SK-N-SH (cell line): ENCODE measurements at regions not wholly inside any gene's neighbourhood (a gene's known extent, or its start where the extent isn't known, plus 50 kb on each side); places are given as distances from the start of the nearest gene placed in this dataset.

Source experiments
- CTCF ChIA-PET: fragments of 300-600, 350-600 bp; formaldehyde crosslinking; extraction: SDS; loops from one replicate; lab custom pipeline; 2021; lab: Yijun Ruan, JAX
- POLR2A ChIA-PET: fragments of 350-600 bp; sonication (Branson Sonifier 250); formaldehyde crosslinking; extraction: SDS; loops from one replicate; lab custom pipeline; 2020; ENCODE audit warnings: antibody characterized with exemption, inconsistent platforms; lab: Yijun Ruan, JAX
- DNase-seq: peaks from one replicate; pipeline ENCODE4 v3.0.0; 2012
- H2AFZ ChIP-seq: fragments of 200-600 bp; sonication (generic); 2 replicates; pipeline ENCODE4 v1.8.1; 2016; ENCODE audit warnings: antibody characterized with exemption, mild to moderate bottlenecking, low read depth
- H3F3A ChIP-seq: fragments of 200-600 bp; sonication (generic); replicated peaks from 2 replicates; pipeline ENCODE3; 2016; ENCODE audit warnings: antibody characterized with exemption, mild to moderate bottlenecking; ENCODE audit not compliant: insufficient read depth
- H3K27ac ChIP-seq, 2 experiments: fragments of 200-500 bp in 1 of 2; fragments of 200-600 bp in 1 of 2; sonication (Bioruptor generic) in 1 of 2; sonication (generic), shearing (Covaris generic) in 1 of 2; 2 replicates each; pipeline versions ENCODE4 v1.5.1 to v1.6.1; 2014 to 2016; ENCODE audit warnings: low read depth in 2 of 2, inconsistent platforms in 1 of 2, low read length in 1 of 2, mild to moderate bottlenecking in 1 of 2, mixed read lengths in 1 of 2
- H3K27me3 ChIP-seq: fragments of 200-600 bp; sonication (generic), shearing (Covaris generic); 2 replicates; pipeline ENCODE4 v1.6.1; 2016; ENCODE audit warnings: mixed run types; ENCODE audit not compliant: insufficient read depth
- H3K36me3 ChIP-seq, 2 experiments: fragments of 200-500 bp in 1 of 2; fragments of 200-600 bp in 1 of 2; sonication (Bioruptor generic) in 1 of 2; sonication (generic) in 1 of 2; replicated peaks in 1 of 2; 2 replicates each; pipeline versions ENCODE3 to v1.5.1; 2014 to 2016; ENCODE audit warnings: low read length in 1 of 2, mild to moderate bottlenecking in 1 of 2; ENCODE audit not compliant: insufficient read depth in 2 of 2, control insufficient read depth in 1 of 2
- H3K4me1 ChIP-seq, 2 experiments: fragments of 200-500 bp in 1 of 2; fragments of 200-600 bp in 1 of 2; sonication (Bioruptor generic) in 1 of 2; sonication (generic), shearing (Covaris generic) in 1 of 2; 2 replicates each; pipeline versions ENCODE4 v1.5.1 to v1.6.1; 2014 to 2016; ENCODE audit warnings: low read depth in 1 of 2, low read length in 1 of 2, mixed run types in 1 of 2; ENCODE audit not compliant: insufficient read depth in 2 of 2, control insufficient read depth in 1 of 2
- H3K4me2 ChIP-seq: fragments of 200-600 bp; sonication (generic), shearing (Covaris generic); 2 replicates; pipeline ENCODE4 v1.6.1; 2017; ENCODE audit warnings: mixed run types
- H3K4me3 ChIP-seq, 2 experiments: fragments of 200-500 bp in 1 of 2; fragments of 200-600 bp in 1 of 2; sonication (Bioruptor generic) in 1 of 2; sonication (generic), shearing (Covaris generic) in 1 of 2; 2 replicates each; pipeline versions ENCODE4 v1.5.1 to v1.8.1; 2014 to 2016; ENCODE audit warnings: low read depth in 2 of 2, inconsistent platforms in 1 of 2, low read length in 1 of 2, mild to moderate bottlenecking in 1 of 2, mixed read lengths in 1 of 2, moderate library complexity in 1 of 2
- H3K79me2 ChIP-seq: fragments of 200-600 bp; sonication (generic); 2 replicates; pipeline ENCODE4 v1.8.1; 2017; ENCODE audit warnings: mild to moderate bottlenecking; ENCODE audit not compliant: insufficient read depth
- H3K9ac ChIP-seq: fragments of 200-600 bp; sonication (generic); 2 replicates; pipeline ENCODE4 v1.6.1; 2017; ENCODE audit warnings: mixed run types
- H3K9me2 ChIP-seq: fragments of 200-600 bp; sonication (generic); 2 replicates; pipeline ENCODE4 v1.6.1; 2017; ENCODE audit warnings: mixed run types
- H3K9me3 ChIP-seq: fragments of 200-600 bp; sonication (generic); 2 replicates; pipeline ENCODE4 v1.6.1; 2017; ENCODE audit warnings: mixed run types, mild to moderate bottlenecking, moderate library complexity
- H4K20me1 ChIP-seq: fragments of 200-600 bp; sonication (generic); 2 replicates; pipeline ENCODE4 v1.6.1; 2017; ENCODE audit warnings: mild to moderate bottlenecking, mixed run types; ENCODE audit not compliant: insufficient read depth
- EP300 ChIP-seq, 2 experiments: IDR thresholded peaks; 2 replicates each; pipeline versions ENCODE4 v1.4.0 to v1.6.1; 2012; ENCODE audit warnings: borderline replicate concordance in 1 of 2, low read depth in 1 of 2, low read length in 1 of 2
- EZH2phosphoT487 ChIP-seq: fragments of 200-600 bp; sonication (generic); IDR thresholded peaks from 2 replicates; pipeline ENCODE4 v1.6.1; 2017; ENCODE audit warnings: low read depth, mixed run types, mild to moderate bottlenecking, antibody characterized with exemption, moderate library complexity, borderline replicate concordance
- GABPA ChIP-seq: IDR thresholded peaks from 2 replicates; pipeline ENCODE4 v1.4.0; 2012; ENCODE audit warnings: low read depth, mild to moderate bottlenecking
- JUND ChIP-seq: IDR thresholded peaks from 2 replicates; pipeline ENCODE4 v1.4.0; 2012
- NRF1 ChIP-seq: IDR thresholded peaks from 2 replicates; pipeline ENCODE4 v1.6.1; 2012; ENCODE audit warnings: low read depth, mild to moderate bottlenecking, low read length
- RAD21 ChIP-seq: IDR thresholded peaks from 2 replicates; pipeline ENCODE4 v1.6.1; 2012; ENCODE audit warnings: mild to moderate bottlenecking, low read length
- RCOR1 ChIP-seq: fragments of 150-350 bp; IDR thresholded peaks from 2 replicates; pipeline ENCODE4 v1.6.1; 2017; ENCODE audit warnings: antibody characterized with exemption, low read length
- RFX5 ChIP-seq: IDR thresholded peaks from 2 replicates; pipeline ENCODE4 v1.6.1; 2012; ENCODE audit warnings: mild to moderate bottlenecking, improper control_type of control experiment, low read length
- SMC3 ChIP-seq: IDR thresholded peaks from 2 replicates; pipeline ENCODE4 v1.6.1; 2012; ENCODE audit warnings: low read depth, low read length, improper control_type of control experiment
- TAF1 ChIP-seq: IDR thresholded peaks from 2 replicates; pipeline ENCODE4 v1.6.1; 2012; ENCODE audit warnings: low read depth, mild to moderate bottlenecking, low read length, moderate library complexity, borderline replicate concordance
- TCF12 ChIP-seq: IDR thresholded peaks from 2 replicates; pipeline ENCODE4 v1.4.0; 2012
- YY1 ChIP-seq: IDR thresholded peaks from 2 replicates; pipeline ENCODE4 v1.4.0; 2012; ENCODE audit warnings: low read depth, mild to moderate bottlenecking
- WGBS: methylation state at CpG from one replicate; pipeline ENCODE4 v1.1.6; 2017; ENCODE audit warnings: low lambda C conversion rate; 5-methylcytosine and 5-hydroxymethylcytosine counted together
- TF ChIP-seq, protein P1 (sequence below): fragments of 150-350 bp; IDR thresholded peaks from 2 replicates; pipeline ENCODE4 v1.6.1; 2016; ENCODE audit warnings: mild to moderate bottlenecking, low read depth, low read length
- TF ChIP-seq, protein P2 (sequence below): fragments of 200-600 bp; sonication (generic); IDR thresholded peaks from 2 replicates; pipeline ENCODE4 v1.6.1; 2017; ENCODE audit warnings: antibody characterized with exemption, mild to moderate bottlenecking, moderate library complexity

DNA sequence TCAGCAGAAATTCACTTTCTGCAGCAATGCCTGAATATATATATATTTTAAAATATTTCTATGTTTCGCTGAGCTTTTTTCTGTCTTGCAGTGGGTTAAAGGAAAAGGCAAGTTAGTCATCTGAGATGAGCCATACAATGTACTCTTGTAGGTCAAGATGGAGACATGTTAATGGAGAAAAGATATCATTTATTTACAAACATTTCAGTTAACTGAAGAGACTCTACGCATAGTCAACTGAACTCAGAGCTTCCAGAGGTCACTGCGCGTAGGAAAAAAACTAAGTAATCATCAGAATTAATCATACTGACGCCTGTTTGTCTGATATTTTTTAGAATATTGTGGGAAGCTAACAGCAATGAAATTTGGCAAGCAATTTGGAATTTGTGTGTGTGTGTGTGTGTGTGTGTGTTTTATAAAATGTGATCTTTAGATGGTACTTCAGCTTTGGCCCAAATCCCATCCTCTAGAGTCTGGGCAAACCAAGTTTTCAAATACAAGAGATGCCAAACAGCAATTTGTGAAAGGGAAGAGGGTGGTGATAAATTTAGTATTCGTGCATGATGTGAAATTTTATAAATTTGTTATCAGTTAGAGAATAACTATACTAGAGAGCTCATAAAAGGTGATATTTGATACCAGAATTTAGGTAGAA is 193.9 kb upstream of the AGR3 start (continued):
- TF ChIP-seq, protein P1, sequence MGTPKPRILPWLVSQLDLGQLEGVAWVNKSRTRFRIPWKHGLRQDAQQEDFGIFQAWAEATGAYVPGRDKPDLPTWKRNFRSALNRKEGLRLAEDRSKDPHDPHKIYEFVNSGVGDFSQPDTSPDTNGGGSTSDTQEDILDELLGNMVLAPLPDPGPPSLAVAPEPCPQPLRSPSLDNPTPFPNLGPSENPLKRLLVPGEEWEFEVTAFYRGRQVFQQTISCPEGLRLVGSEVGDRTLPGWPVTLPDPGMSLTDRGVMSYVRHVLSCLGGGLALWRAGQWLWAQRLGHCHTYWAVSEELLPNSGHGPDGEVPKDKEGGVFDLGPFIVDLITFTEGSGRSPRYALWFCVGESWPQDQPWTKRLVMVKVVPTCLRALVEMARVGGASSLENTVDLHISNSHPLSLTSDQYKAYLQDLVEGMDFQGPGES: no peak
- TF ChIP-seq EP300 (IDR thresholded peaks at IDR 0.05; ENCODE audit: borderline replicate concordance in 1 of 2, low read depth in 1 of 2, low read length in 1 of 2): no peak

DNA sequence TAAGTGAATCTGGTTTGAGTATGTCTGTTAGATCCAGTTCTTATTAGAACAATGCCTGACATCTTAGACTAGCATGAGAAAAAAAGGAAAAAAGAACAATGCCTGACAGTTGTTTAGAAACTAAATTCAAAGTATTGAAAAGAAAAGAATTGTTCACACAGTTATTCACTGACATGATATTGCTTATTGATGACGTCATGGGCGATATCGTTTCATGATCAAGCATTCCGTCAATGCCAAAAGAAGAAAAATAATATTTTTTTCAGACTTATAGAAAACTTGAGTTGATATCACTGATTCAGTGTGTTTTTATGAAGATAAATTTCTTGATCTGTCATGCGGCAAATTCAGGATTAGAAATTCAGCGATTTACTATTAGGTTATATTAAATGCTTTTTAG is 196.5 kb upstream of the AGR3 start:
- no peaks in the 10 kb centered on the region for H3K4me1 ChIP-seq
- H3K4me2 ChIP-seq: no peak overlapping the region
- TF ChIP-seq, protein P2, sequence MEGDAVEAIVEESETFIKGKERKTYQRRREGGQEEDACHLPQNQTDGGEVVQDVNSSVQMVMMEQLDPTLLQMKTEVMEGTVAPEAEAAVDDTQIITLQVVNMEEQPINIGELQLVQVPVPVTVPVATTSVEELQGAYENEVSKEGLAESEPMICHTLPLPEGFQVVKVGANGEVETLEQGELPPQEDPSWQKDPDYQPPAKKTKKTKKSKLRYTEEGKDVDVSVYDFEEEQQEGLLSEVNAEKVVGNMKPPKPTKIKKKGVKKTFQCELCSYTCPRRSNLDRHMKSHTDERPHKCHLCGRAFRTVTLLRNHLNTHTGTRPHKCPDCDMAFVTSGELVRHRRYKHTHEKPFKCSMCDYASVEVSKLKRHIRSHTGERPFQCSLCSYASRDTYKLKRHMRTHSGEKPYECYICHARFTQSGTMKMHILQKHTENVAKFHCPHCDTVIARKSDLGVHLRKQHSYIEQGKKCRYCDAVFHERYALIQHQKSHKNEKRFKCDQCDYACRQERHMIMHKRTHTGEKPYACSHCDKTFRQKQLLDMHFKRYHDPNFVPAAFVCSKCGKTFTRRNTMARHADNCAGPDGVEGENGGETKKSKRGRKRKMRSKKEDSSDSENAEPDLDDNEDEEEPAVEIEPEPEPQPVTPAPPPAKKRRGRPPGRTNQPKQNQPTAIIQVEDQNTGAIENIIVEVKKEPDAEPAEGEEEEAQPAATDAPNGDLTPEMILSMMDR: no peak
- no peak for TF ChIP-seq NRF1
- no peak for TF ChIP-seq EZH2phosphoT487
- TF ChIP-seq EP300 (IDR thresholded peaks at IDR 0.05; ENCODE audit: borderline replicate concordance in 1 of 2, low read depth in 1 of 2, low read length in 1 of 2): no peak
- TF ChIP-seq TAF1: no peak
- ChIA-PET POLR2A (no interaction called here), CTCF (no interaction called here)
- 25% methylated on average over 6 of the region's 6 CpGs for WGBS
- no peaks in the 10 kb centered on the region for H4K20me1 ChIP-seq
- no peak overlapping the region for H3K27ac ChIP-seq
- no peak overlapping the region for H2AFZ ChIP-seq
- H3K9me2 ChIP-seq: no peaks in the 10 kb centered on the region
- H3K9ac ChIP-seq: no peak overlapping the region
- H3K27me3 ChIP-seq: no peaks in the 10 kb centered on the region
- H3K4me3 ChIP-seq: no peak overlapping the region
- DNase-seq: no peak
- no peaks in the 10 kb centered on the region for H3K79me2 ChIP-seq
- no peaks in the 10 kb centered on the region for H3F3A ChIP-seq
- H3K36me3 ChIP-seq: no peaks in the 10 kb centered on the region
- H3K9me3 ChIP-seq: 0 out of 2 replicates have a peak, but pooled peaks cover 5% of the 10 kb centered on the region

DNA sequence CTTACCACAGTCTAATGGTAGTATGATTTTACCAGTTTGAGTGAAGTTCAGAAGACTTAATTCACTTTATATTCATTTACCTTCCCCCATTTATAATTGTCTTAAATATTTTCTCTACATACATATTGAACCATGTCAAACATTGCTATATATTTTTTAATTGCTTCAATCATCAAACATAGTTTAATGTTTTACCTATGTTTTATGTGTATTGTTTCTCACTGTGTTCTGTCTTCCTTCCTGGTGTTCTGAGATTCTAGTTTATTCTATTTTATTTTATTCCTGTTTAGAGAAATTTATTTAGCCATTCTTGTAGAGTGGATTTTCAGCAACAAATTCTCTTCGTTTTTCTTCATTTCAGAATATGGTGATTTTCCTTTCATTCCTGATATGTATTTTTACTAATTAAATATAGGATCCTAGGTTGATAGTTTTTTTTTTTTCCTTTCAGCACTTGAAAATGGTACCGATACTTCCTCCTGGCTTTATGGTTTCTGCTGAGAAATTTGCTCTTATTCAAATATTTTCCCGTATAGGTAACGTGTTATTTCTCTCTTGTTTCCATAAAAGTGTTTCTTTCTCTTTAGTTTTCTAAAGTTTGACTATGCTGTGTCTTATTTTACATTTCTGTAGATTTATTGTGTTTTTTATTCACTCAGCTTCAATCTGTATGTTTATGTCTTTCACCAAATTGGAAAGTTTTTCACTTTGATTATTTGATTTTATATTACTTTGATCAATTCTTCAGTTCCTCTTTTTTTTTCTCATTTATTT is 201.8 kb upstream of the AGR3 start:
- Histone ChIP-seq H3K27me3 (peaks cover 5% of the 10 kb centered on the region; the same call in 1 of the 2 replicates), H3K9me3 (0 out of 2 replicates have a peak, but pooled peaks cover 5% of the 10 kb centered on the region), H3F3A (no peaks in the 10 kb centered on the region), H3K4me1 (no peaks in the 10 kb centered on the region), H3K4me2 (no peak overlapping the region), H3K9ac (no peak overlapping the region), H3K36me3 (no peaks in the 10 kb centered on the region), H3K79me2 (no peaks in the 10 kb centered on the region), H3K4me3 (no peak overlapping the region), H2AFZ (no peak overlapping the region), H4K20me1 (no peaks in the 10 kb centered on the region), H3K27ac (no peak overlapping the region), H3K9me2 (no peaks in the 10 kb centered on the region)
- ChIA-PET POLR2A (interaction anchor here (0.7 kb wide), 1 partner anchor 394 kb away, joined by 7 read pairs; no protein-coding TSS in a partner anchor), CTCF (no interaction called here)
- TF ChIP-seq SMC3 (no peak), JUND (no peak), TCF12 (no peak), GABPA (no peak), RAD21 (no peak), RFX5 (no peak), RCOR1 (no peak), YY1 (no peak)
- 12% methylated on average over 4 of the region's 4 CpGs for WGBS
- DNase-seq: no peak
